NCI-H128 (cell line): ENCODE measurements at regions not wholly inside any gene's neighbourhood (a gene's known extent, or its start where the extent isn't known, plus 50 kb on each side); places are given as distances from the start of the nearest gene placed in this dataset.
"Not testable (repeated sequence)": the region's sequence is repeated elsewhere in the genome, so short reads cannot be mapped to it uniquely, and the experiment has no call there.

ENCODE experiments used
- DNase-seq: peaks from one replicate; lab custom pipeline; 2025; ENCODE audit not compliant: unreplicated experiment; lab: John Stamatoyannopoulos, UW

GRCh38 chr3:70517124-70517890 lies 204.9 kb upstream of the MDFIC2 start:
- DNase-seq = no peak

- no peak for DNase-seq
Observed at GRCh38 chr3:70516076-70516475, 203.6 kb upstream of the MDFIC2 start.

- DNase-seq = no peak
Observed at GRCh38 chr3:70507486-70507885, 195.0 kb upstream of the MDFIC2 start.

- DNase-seq = no peak
Observed at GRCh38 chr3:70506775-70507174, 194.3 kb upstream of the MDFIC2 start.

GRCh38 chr3:70501561-70501960 lies 189.1 kb upstream of the MDFIC2 start:
- DNase-seq = no peak

- DNase-seq = no peak
Observed at GRCh38 chr3:70488816-70489215, 176.4 kb upstream of the MDFIC2 start.

- no peak for DNase-seq
Observed at GRCh38 chr3:70488131-70488530, 175.7 kb upstream of the MDFIC2 start.

- DNase-seq = no peak
Observed at GRCh38 chr3:70486414-70487017, 174.1 kb upstream of the MDFIC2 start.

- DNase-seq = no peak
Observed at GRCh38 chr3:70476174-70476573, 163.7 kb upstream of the MDFIC2 start.

- DNase-seq = no peak
Observed at GRCh38 chr3:70471464-70472342, 159.3 kb upstream of the MDFIC2 start.

GRCh38 chr3:70466096-70466495 lies 153.7 kb upstream of the MDFIC2 start:
- DNase-seq = no peak

GRCh38 chr3:70464876-70465275 lies 152.4 kb upstream of the MDFIC2 start:
- no peak for DNase-seq

- no peak for DNase-seq
Observed at GRCh38 chr3:70464465-70464864, 152.0 kb upstream of the MDFIC2 start.

GRCh38 chr3:70450220-70450619 lies 137.8 kb upstream of the MDFIC2 start:
- not testable (repeated sequence) for DNase-seq

GRCh38 chr3:70435422-70435821 lies 123.0 kb upstream of the MDFIC2 start:
- DNase-seq = not testable (repeated sequence)

GRCh38 chr3:70433091-70433490 lies 120.7 kb upstream of the MDFIC2 start:
- DNase-seq = no peak

- no peak for DNase-seq
Observed at GRCh38 chr3:70431911-70432310, 119.5 kb upstream of the MDFIC2 start.

- DNase-seq = no peak
Observed at GRCh38 chr3:70426071-70426470, 113.6 kb upstream of the MDFIC2 start.

GRCh38 chr3:70421506-70421905 lies 109.1 kb upstream of the MDFIC2 start:
- DNase-seq = no peak

GRCh38 chr3:70409018-70409417 lies 96.6 kb upstream of the MDFIC2 start:
- no peak for DNase-seq

- no peak for DNase-seq
Observed at GRCh38 chr3:70400194-70400593, 87.8 kb upstream of the MDFIC2 start.
